ENCODE measurements at regions not wholly inside any gene's neighbourhood (a gene's known extent, or its start where the extent isn't known, plus 50 kb on each side); places are given as distances from the start of the nearest gene placed in this dataset.

GRCh38 chr1:214823311-214824117 is 220.5 kb downstream of the CENPF start:
- TF ChIP-seq TAF1 (IDR thresholded peaks at IDR 0.05; ENCODE audit: low read depth) = no peak
- TF ChIP-seq CREB1 (IDR thresholded peaks at IDR 0.05; ENCODE audit: low read depth) = no peak

- TF ChIP-seq MAX (IDR thresholded peaks at IDR 0.05) = no peak
- TF ChIP-seq ZBTB7A (IDR thresholded peaks at IDR 0.05; ENCODE audit: low read depth) = no peak
- no peak for TF ChIP-seq CEBPB (IDR thresholded peaks at IDR 0.05)
- no peak for TF ChIP-seq TCF12 (IDR thresholded peaks at IDR 0.05; ENCODE audit: low read depth)
- no peak for TF ChIP-seq EP300 (IDR thresholded peaks at IDR 0.05; ENCODE audit: borderline replicate concordance)
- no peak for TF ChIP-seq RAD21 (IDR thresholded peaks at IDR 0.05; ENCODE audit: low read depth)
- no peak for TF ChIP-seq TAF1 (IDR thresholded peaks at IDR 0.05; ENCODE audit: low read depth)
- no peak for TF ChIP-seq YY1 (IDR thresholded peaks at IDR 0.05; ENCODE audit: low read depth)
- no peak for TF ChIP-seq FOXM1 (IDR thresholded peaks at IDR 0.05; ENCODE audit: borderline replicate concordance, low read depth)
- no peak for TF ChIP-seq EGR1 (IDR thresholded peaks at IDR 0.05)
- TF ChIP-seq NFIC (IDR thresholded peaks at IDR 0.05) = no peak
Observed at GRCh38 chr1:214824763-214825162, 221.8 kb downstream of the CENPF start.

GRCh38 chr1:214826619-214827018 is 223.6 kb downstream of the CENPF start:
- TF ChIP-seq FOXM1 (IDR thresholded peaks at IDR 0.05; ENCODE audit: borderline replicate concordance, low read depth) (no peak), TCF12 (IDR thresholded peaks at IDR 0.05; ENCODE audit: low read depth) (no peak), CEBPB (IDR thresholded peaks at IDR 0.05) (no peak), MAX (IDR thresholded peaks at IDR 0.05) (no peak), USF1 (IDR thresholded peaks at IDR 0.05) (no peak), CREB1 (IDR thresholded peaks at IDR 0.05; ENCODE audit: low read depth) (no peak), EGR1 (IDR thresholded peaks at IDR 0.05) (no peak), TEAD4 (IDR thresholded peaks at IDR 0.05) (no peak), ZBTB7A (IDR thresholded peaks at IDR 0.05; ENCODE audit: low read depth) (no peak), NFIC (IDR thresholded peaks at IDR 0.05) (no peak), REST (IDR thresholded peaks at IDR 0.05; ENCODE audit: low read depth) (no peak), YY1 (IDR thresholded peaks at IDR 0.05; ENCODE audit: low read depth) (no peak), TAF1 (IDR thresholded peaks at IDR 0.05; ENCODE audit: low read depth) (no peak), EP300 (IDR thresholded peaks at IDR 0.05; ENCODE audit: borderline replicate concordance) (no peak), RAD21 (IDR thresholded peaks at IDR 0.05; ENCODE audit: low read depth) (no peak)

- no peak for TF ChIP-seq YY1 (IDR thresholded peaks at IDR 0.05; ENCODE audit: low read depth)
- TF ChIP-seq NFIC (IDR thresholded peaks at IDR 0.05) = no peak
- no peak for TF ChIP-seq ZBTB7A (IDR thresholded peaks at IDR 0.05; ENCODE audit: low read depth)
- TF ChIP-seq MAX (IDR thresholded peaks at IDR 0.05) = no peak
- no peak for TF ChIP-seq REST (IDR thresholded peaks at IDR 0.05; ENCODE audit: low read depth)
- no peak for TF ChIP-seq TAF1 (IDR thresholded peaks at IDR 0.05; ENCODE audit: low read depth)
- no peak for TF ChIP-seq CEBPB (IDR thresholded peaks at IDR 0.05)
- TF ChIP-seq TCF12 (IDR thresholded peaks at IDR 0.05; ENCODE audit: low read depth) = no peak
Observed at GRCh38 chr1:214827883-214828282, 224.9 kb downstream of the CENPF start.

- TF ChIP-seq RAD21 (IDR thresholded peaks at IDR 0.05; ENCODE audit: low read depth) (no peak), USF1 (IDR thresholded peaks at IDR 0.05) (no peak), EGR1 (IDR thresholded peaks at IDR 0.05) (no peak), EP300 (IDR thresholded peaks at IDR 0.05; ENCODE audit: borderline replicate concordance) (no peak), CREB1 (IDR thresholded peaks at IDR 0.05; ENCODE audit: low read depth) (no peak), REST (IDR thresholded peaks at IDR 0.05; ENCODE audit: low read depth) (no peak), NFIC (IDR thresholded peaks at IDR 0.05) (no peak), YY1 (IDR thresholded peaks at IDR 0.05; ENCODE audit: low read depth) (no peak), ZBTB7A (IDR thresholded peaks at IDR 0.05; ENCODE audit: low read depth) (no peak), TEAD4 (IDR thresholded peaks at IDR 0.05) (no peak), TCF12 (IDR thresholded peaks at IDR 0.05; ENCODE audit: low read depth) (no peak), CEBPB (IDR thresholded peaks at IDR 0.05) (no peak), TAF1 (IDR thresholded peaks at IDR 0.05; ENCODE audit: low read depth) (no peak)
Observed at GRCh38 chr1:214830941-214831340, 227.9 kb downstream of the CENPF start.

Data from Ishikawa (cell line).